Neutrophil (primary cell): ENCODE measurements at regions not wholly inside any gene's neighbourhood (a gene's known extent, or its start where the extent isn't known, plus 50 kb on each side); places are given as distances from the start of the nearest gene placed in this dataset.

Experiments
- H3K27ac ChIP-seq: fragments of 200-600 bp; sonication (generic); 2 replicates; pipeline ENCODE4 v1.5.1; 2016; ENCODE audit warnings: mild to moderate bottlenecking, moderate library complexity
- H3K27me3 ChIP-seq: fragments of 200-600 bp; sonication (generic); 2 replicates; pipeline ENCODE4 v1.6.0; 2016; ENCODE audit warnings: mild to moderate bottlenecking
- H3K36me3 ChIP-seq: fragments of 200-600 bp; sonication (generic); 2 replicates; pipeline ENCODE4 v1.5.1; 2017
- H3K4me1 ChIP-seq, 2 experiments: fragments of 200-600 bp in 1 of 2; sonication (generic) in 1 of 2; 1 replicate in 1 of 2; 2 replicates in 1 of 2; pipeline versions ENCODE4 v1.5.1 to v1.6.1; 2013 to 2016; ENCODE audit warnings: low read depth in 1 of 2, low read length in 1 of 2, mild to moderate bottlenecking in 1 of 2, moderate library complexity in 1 of 2; ENCODE audit not compliant: control insufficient read depth in 1 of 2, insufficient read depth in 1 of 2
- H3K4me3 ChIP-seq, 2 experiments: fragments of 200-600 bp in 1 of 2; sonication (generic) in 1 of 2; 1 replicate in 1 of 2; 2 replicates in 1 of 2; pipeline ENCODE4 v1.5.1; 2013 to 2016; ENCODE audit warnings: low read depth in 1 of 2, low read length in 1 of 2, mild to moderate bottlenecking in 1 of 2, moderate library complexity in 1 of 2
- H3K9me3 ChIP-seq: fragments of 200-600 bp; sonication (generic); 2 replicates; pipeline ENCODE4 v1.5.1; 2016
- CTCF ChIP-seq: fragments of 200-600 bp; sonication (generic); IDR thresholded peaks from 2 replicates; pipeline ENCODE4 v1.5.1; 2016; ENCODE audit warnings: antibody characterized with exemption

DNA sequence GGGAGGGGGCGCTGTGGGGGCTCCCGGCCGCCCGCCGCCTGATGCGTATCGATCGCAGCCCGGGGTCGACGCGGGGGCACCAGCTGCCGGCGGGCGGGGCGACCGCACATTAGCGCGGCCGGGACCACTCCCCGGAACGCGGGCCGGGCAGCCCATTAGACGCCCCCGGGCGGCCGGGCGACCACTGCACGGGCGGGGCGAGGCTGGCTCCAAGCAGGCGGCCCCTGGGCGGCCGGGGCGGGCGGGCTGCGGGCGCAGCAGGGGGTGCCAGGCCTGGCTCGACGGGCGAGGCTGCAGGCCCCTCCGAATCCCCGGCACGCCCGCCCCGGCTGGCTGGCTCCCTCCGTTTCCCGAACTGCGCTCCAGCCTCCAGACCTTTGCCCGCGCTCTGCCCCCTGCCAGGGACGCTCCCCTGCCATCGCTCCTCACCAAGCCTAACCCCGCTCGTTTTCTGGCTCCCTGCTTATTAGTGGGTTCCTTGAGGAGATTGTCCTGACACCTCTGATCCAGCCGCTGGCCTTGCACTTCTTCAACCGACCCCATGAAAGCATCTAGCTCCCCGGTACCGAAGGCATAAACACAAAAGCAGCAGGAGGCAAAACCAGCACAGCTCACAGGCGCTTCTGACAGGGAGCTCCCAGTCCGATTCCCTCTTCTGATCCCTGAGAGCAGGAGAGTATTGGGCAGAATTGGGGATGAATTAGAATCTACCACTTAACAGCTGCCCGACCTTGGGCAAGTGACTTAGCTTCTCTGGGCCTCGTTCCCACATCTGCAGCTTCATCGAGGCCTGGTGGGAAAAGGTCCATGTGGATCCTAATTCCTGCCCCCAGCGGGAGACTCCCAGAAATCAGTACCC is 92.6 kb upstream of the CASZ1 start:
- no peak for TF ChIP-seq CTCF
- H3K27ac ChIP-seq, result no peak overlapping the region
- no peaks in the 10 kb centered on the region for H3K9me3 ChIP-seq
- H3K4me3 ChIP-seq, result no peak overlapping the region
- H3K36me3 ChIP-seq, result no peaks in the 10 kb centered on the region
- H3K27me3 ChIP-seq, result peaks cover 79% of the 10 kb centered on the region
- H3K4me1 ChIP-seq, result no peaks in the 10 kb centered on the region

- no peak overlapping the region for H3K4me3 ChIP-seq
- H3K36me3 ChIP-seq, result no peaks in the 10 kb centered on the region
- no peaks in the 10 kb centered on the region for H3K4me1 ChIP-seq
- no peak for TF ChIP-seq CTCF
- H3K27me3 ChIP-seq, result peaks cover 72% of the 10 kb centered on the region
- no peak overlapping the region for H3K27ac ChIP-seq
- H3K9me3 ChIP-seq, result no peaks in the 10 kb centered on the region
These were observed 93.4 kb upstream of the CASZ1 start for GRCh38 chr1:10889650-10890353.

GRCh38 chr1:10890491-10891071 is 94.1 kb upstream of the CASZ1 start:
- Histone ChIP-seq H3K4me3 (no peak overlapping the region), H3K9me3 (no peaks in the 10 kb centered on the region), H3K27ac (no peak overlapping the region), H3K4me1 (no peaks in the 10 kb centered on the region), H3K27me3 (peaks cover 64% of the 10 kb centered on the region), H3K36me3 (no peaks in the 10 kb centered on the region)
- TF ChIP-seq CTCF, result no peak

DNA sequence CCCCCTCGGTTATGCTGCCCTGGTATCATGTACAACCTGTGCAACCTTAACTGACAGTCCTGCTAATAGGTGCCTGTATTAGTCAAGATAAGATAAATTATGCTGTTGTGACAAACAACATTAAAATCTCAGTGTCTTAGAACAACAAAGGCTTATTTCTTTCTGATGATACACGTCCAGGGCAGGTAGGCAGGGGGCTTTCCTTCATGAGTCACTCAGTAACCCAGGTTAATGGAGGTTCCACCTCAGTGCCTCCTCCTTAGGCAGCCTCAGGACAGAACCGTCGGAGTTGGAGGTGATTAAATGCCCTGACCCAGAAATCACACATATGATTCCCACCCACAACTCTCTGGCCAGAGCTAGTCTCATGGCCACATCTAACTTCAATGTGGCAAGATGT is 94.6 kb upstream of the CASZ1 start:
- Histone ChIP-seq H3K36me3 (no peaks in the 10 kb centered on the region), H3K4me1 (no peaks in the 10 kb centered on the region), H3K27me3 (peaks cover 60% of the 10 kb centered on the region), H3K27ac (no peak overlapping the region), H3K9me3 (no peaks in the 10 kb centered on the region), H3K4me3 (no peak overlapping the region)
- TF ChIP-seq CTCF, result no peak

DNA sequence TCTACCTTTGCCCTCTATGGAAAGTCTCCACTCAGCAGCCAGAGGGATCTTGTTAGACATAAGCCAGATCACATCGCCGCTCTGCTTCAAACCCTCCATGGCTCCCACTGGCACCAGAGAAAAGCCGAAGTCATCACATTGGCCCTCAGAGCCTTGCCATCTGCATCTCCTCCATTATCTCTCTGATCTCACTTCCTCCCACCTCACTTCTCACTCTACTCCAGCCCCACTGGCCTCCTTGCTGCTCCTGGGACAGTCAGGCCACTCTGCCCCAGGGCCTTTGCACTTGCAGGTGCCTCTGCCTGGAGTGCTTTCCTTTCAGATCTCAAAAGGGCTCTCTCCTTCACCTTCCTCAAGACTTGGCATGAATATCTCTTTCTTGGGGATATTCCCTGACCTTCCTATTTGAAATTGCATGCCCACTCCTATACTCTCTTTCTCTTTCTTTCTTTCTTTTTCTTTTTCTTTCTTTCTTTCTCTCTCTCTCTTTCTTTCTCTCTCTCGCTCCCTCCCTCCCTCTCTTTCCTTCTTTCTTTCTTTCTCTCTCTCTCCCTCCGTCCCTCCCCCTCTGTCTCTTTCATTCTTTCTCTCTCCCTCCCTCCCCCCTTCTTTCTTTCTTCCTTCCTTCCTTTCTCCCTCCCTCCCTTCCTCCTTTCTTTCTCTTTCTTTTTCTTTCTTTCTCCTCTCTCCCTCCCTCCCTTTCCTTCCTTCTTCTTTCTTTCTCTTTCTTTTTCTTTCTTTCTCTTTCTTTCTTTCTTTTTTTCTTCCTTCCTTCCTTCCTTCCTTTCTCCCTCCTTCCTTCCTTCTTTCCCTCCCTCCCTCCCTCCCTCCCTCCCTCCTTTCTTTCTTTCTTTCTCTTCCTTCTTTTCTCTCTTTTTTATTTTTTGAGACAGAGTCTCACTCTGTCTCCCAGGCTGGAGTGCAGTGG is 96.0 kb upstream of the CASZ1 start:
- no peak for TF ChIP-seq CTCF
- Histone ChIP-seq H3K27me3 (peaks cover 49% of the 10 kb centered on the region), H3K9me3 (no peaks in the 10 kb centered on the region), H3K36me3 (no peaks in the 10 kb centered on the region), H3K4me1 (no peaks in the 10 kb centered on the region), H3K27ac (no peak overlapping the region), H3K4me3 (no peak overlapping the region)
